Gastroesophageal sphincter (tissue), 4 donors: ENCODE measurements at regions not wholly inside any gene's neighbourhood (a gene's known extent, or its start where the extent isn't known, plus 50 kb on each side); places are given as distances from the start of the nearest gene placed in this dataset.

ENCODE experiments used
- ATAC-seq: fragments of 150-250 bp; one replicate; pipeline ENCODE4 v1.9.1; 2016; ENCODE audit warnings: mild to moderate bottlenecking, moderate library complexity
- H3K27ac ChIP-seq, 4 donors: fragments of 200-600 bp; sonication (generic) in 3 of 4; 1 replicate in 3 of 4; 2 replicates in 1 of 4; pipeline ENCODE4 v1.5.1; 2016 to 2019
- H3K27me3 ChIP-seq: fragments of 200-600 bp; sonication (generic); one replicate; pipeline ENCODE4 v1.5.1; 2019
- H3K36me3 ChIP-seq, 2 donors: fragments of 200-600 bp; sonication (generic); one replicate each; pipeline ENCODE4 v1.5.1; 2019; ENCODE audit warnings: control low read depth in 1 of 2
- H3K4me1 ChIP-seq, 3 donors: fragments of 200-600 bp; sonication (generic); 1 replicate in 2 of 3; 2 replicates in 1 of 3; pipeline ENCODE4 v1.5.1; 2016 to 2019; ENCODE audit warnings: control low read depth in 2 of 3
- H3K4me3 ChIP-seq, 2 donors: fragments of 200-600 bp; sonication (generic); one replicate each; pipeline ENCODE4 v1.5.1; 2019; ENCODE audit warnings: mild to moderate bottlenecking in 1 of 2, moderate library complexity in 1 of 2
- H3K9me3 ChIP-seq, 3 donors: fragments of 200-600 bp; sonication (generic); one replicate each; pipeline ENCODE4 v1.5.1; 2017 to 2019; ENCODE audit warnings: control low read depth in 2 of 3
- CTCF ChIP-seq, 4 experiments: fragments of 200-600 bp in 2 of 4; fragments of 450-650 bp in 2 of 4; sonication (generic) in 1 of 4; IDR thresholded peaks; one replicate each; pipeline ENCODE4 v1.5.1; 2017 to 2019; ENCODE audit warnings: antibody characterized with exemption in 4 of 4, mild to moderate bottlenecking in 2 of 4, moderate library complexity in 2 of 4
- EP300 ChIP-seq: sonication (generic); formaldehyde crosslinking; IDR thresholded peaks from one replicate; pipeline ENCODE4 v1.6.1; 2017; ENCODE audit warnings: antibody characterized with exemption, mild to moderate bottlenecking
- POLR2A ChIP-seq, 2 donors: fragments of 450-650 bp; IDR thresholded peaks; one replicate each; pipeline ENCODE4 v1.6.1; 2017; ENCODE audit warnings: antibody characterized with exemption in 2 of 2, mild to moderate bottlenecking in 2 of 2, moderate library complexity in 1 of 2
- POLR2AphosphoS5 ChIP-seq: sonication (generic); formaldehyde crosslinking; IDR thresholded peaks from one replicate; pipeline ENCODE4 v1.6.1; 2017; ENCODE audit warnings: antibody characterized with exemption
- WGBS, 2 donors: methylation state at CpG; one replicate each; pipeline ENCODE4 v1.1.5; 2018; ENCODE audit warnings: low coverage in 1 of 2; 5-methylcytosine and 5-hydroxymethylcytosine counted together

GRCh38 chr2:194264586-194264985 is 1392.4 kb upstream of the SLC39A10 start:
- H3K4me3 ChIP-seq, result no peak overlapping the region
- H3K36me3 ChIP-seq, result no peaks in the 10 kb centered on the region
- no peak for TF ChIP-seq CTCF (IDR thresholded peaks at IDR 0.05)
- no peak for TF ChIP-seq POLR2AphosphoS5
- TF ChIP-seq POLR2A (IDR thresholded peaks at IDR 0.05), result no peak
- no peak for TF ChIP-seq EP300
- no peaks in the 10 kb centered on the region for H3K4me1 ChIP-seq
- 83 to 92% methylated on average over 1 to 2 of the region's 7 CpGs for WGBS, 2 donors
- H3K27ac ChIP-seq, result no peak overlapping the region
- no peaks in the 10 kb centered on the region for H3K27me3 ChIP-seq
- ATAC-seq, result no peak
- H3K9me3 ChIP-seq, result no peaks in the 10 kb centered on the region

GRCh38 chr2:194260185-194260584 is 1396.8 kb upstream of the SLC39A10 start:
- H3K9me3 ChIP-seq, result no peaks in the 10 kb centered on the region
- no peak overlapping the region for H3K27ac ChIP-seq
- H3K27me3 ChIP-seq, result no peaks in the 10 kb centered on the region
- no peaks in the 10 kb centered on the region for H3K36me3 ChIP-seq
- TF ChIP-seq POLR2AphosphoS5, result no peak
- ATAC-seq, result no peak
- H3K4me3 ChIP-seq, result no peak overlapping the region
- H3K4me1 ChIP-seq, result no peaks in the 10 kb centered on the region
- WGBS, 2 donors, result 90% methylated on average over 1 of the region's 1 CpG; no CpG with 5 or more reads in 1 of the 2 donors

- H3K4me3 ChIP-seq, result no peak overlapping the region
- TF ChIP-seq POLR2AphosphoS5, result no peak
- H3K36me3 ChIP-seq, result no peaks in the 10 kb centered on the region
- no peak for ATAC-seq
- H3K4me1 ChIP-seq, result no peaks in the 10 kb centered on the region
- H3K27ac ChIP-seq, result no peak overlapping the region
- H3K9me3 ChIP-seq, result no peaks in the 10 kb centered on the region
- no peaks in the 10 kb centered on the region for H3K27me3 ChIP-seq
Observed at GRCh38 chr2:194257095-194257494, 1399.9 kb upstream of the SLC39A10 start.

GRCh38 chr2:194253528-194254259 is 1403.3 kb upstream of the SLC39A10 start:
- TF ChIP-seq CTCF (IDR thresholded peaks at IDR 0.05) (no peak), POLR2AphosphoS5 (no peak), EP300 (no peak), POLR2A (IDR thresholded peaks at IDR 0.05) (no peak)
- H3K36me3 ChIP-seq, result no peaks in the 10 kb centered on the region
- no peak overlapping the region for H3K27ac ChIP-seq
- WGBS, 2 donors, result 90 to 94% methylated on average over 3 of the region's 7 CpGs
- no peak for ATAC-seq
- H3K27me3 ChIP-seq, result no peaks in the 10 kb centered on the region
- H3K4me3 ChIP-seq, result no peak overlapping the region
- H3K9me3 ChIP-seq, result no peaks in the 10 kb centered on the region
- no peaks in the 10 kb centered on the region for H3K4me1 ChIP-seq

- Histone ChIP-seq H3K4me3 (no peak overlapping the region), H3K9me3 (no peaks in the 10 kb centered on the region), H3K4me1 (no peaks in the 10 kb centered on the region), H3K36me3 (no peaks in the 10 kb centered on the region), H3K27ac (no peak overlapping the region), H3K27me3 (no peaks in the 10 kb centered on the region)
- TF ChIP-seq POLR2A (IDR thresholded peaks at IDR 0.05) (no peak), CTCF (IDR thresholded peaks at IDR 0.05) (no peak), EP300 (no peak), POLR2AphosphoS5 (no peak)
- ATAC-seq, result no peak
- 71% methylated on average over 2 of the region's 2 CpGs for WGBS, 2 donors
Observed at GRCh38 chr2:194252127-194252526, 1404.9 kb upstream of the SLC39A10 start.

- Histone ChIP-seq H3K36me3 (no peaks in the 10 kb centered on the region), H3K9me3 (no peaks in the 10 kb centered on the region), H3K4me1 (no peaks in the 10 kb centered on the region), H3K4me3 (no peak overlapping the region), H3K27me3 (no peaks in the 10 kb centered on the region), H3K27ac (no peak overlapping the region)
- no peak for ATAC-seq
- TF ChIP-seq CTCF (IDR thresholded peaks at IDR 0.05) (no peak), EP300 (no peak), POLR2AphosphoS5 (no peak), POLR2A (IDR thresholded peaks at IDR 0.05) (no peak)
- 23 to 50% methylated on average over 3 of the region's 3 CpGs for WGBS, 2 donors
Observed at GRCh38 chr2:194232600-194232999, 1424.4 kb upstream of the SLC39A10 start.
